H9 (cell line): ENCODE measurements at regions not wholly inside any gene's neighbourhood (a gene's known extent, or its start where the extent isn't known, plus 50 kb on each side); places are given as distances from the start of the nearest gene placed in this dataset.

Experiments used
- DNase-seq: peaks from one replicate; pipeline ENCODE4 v3.0.0-alpha.2; 2017
- H2AFZ ChIP-seq: one replicate; pipeline ENCODE4 v1.6.1; 2013; ENCODE audit warnings: mild to moderate bottlenecking, low read length, control low read depth, moderate library complexity
- H2AK5ac ChIP-seq: 2 replicates; pipeline ENCODE4 v1.6.1; 2013; ENCODE audit warnings: low read length, control low read depth, mixed read lengths; ENCODE audit not compliant: insufficient read length
- H2BK120ac ChIP-seq: one replicate; pipeline ENCODE4 v1.6.1; 2013; ENCODE audit warnings: low read depth, mild to moderate bottlenecking, low read length, control low read depth, inconsistent platforms; ENCODE audit not compliant: poor library complexity, severe bottlenecking
- H2BK12ac ChIP-seq: 2 replicates; pipeline ENCODE4 v1.6.1; 2013; ENCODE audit warnings: low read length, control low read depth, mixed read lengths, low read depth; ENCODE audit not compliant: insufficient read length
- H2BK15ac ChIP-seq: 2 replicates; pipeline ENCODE4 v1.6.1; 2013; ENCODE audit warnings: low read depth, low read length, control low read depth
- H2BK20ac ChIP-seq: one replicate; pipeline ENCODE4 v1.6.1; 2013; ENCODE audit warnings: low read depth, mild to moderate bottlenecking, low read length, control low read depth, inconsistent platforms; ENCODE audit not compliant: poor library complexity, severe bottlenecking
- H2BK5ac ChIP-seq: 2 replicates; pipeline ENCODE4 v1.6.1; 2013; ENCODE audit warnings: low read length, control low read depth, mixed read lengths; ENCODE audit not compliant: insufficient read length
- H3K14ac ChIP-seq: 2 replicates; pipeline ENCODE4 v1.6.1; 2013; ENCODE audit warnings: low read length, control low read depth; ENCODE audit not compliant: insufficient read depth
- H3K18ac ChIP-seq: 2 replicates; pipeline ENCODE4 v1.6.1; 2013; ENCODE audit warnings: low read depth, mild to moderate bottlenecking, mixed read lengths, low read length, control low read depth; ENCODE audit not compliant: insufficient read length
- H3K23ac ChIP-seq: 2 replicates; pipeline ENCODE4 v1.6.1; 2013; ENCODE audit warnings: low read length, control low read depth, mixed read lengths, low read depth; ENCODE audit not compliant: insufficient read length
- H3K23me2 ChIP-seq: 2 replicates; pipeline ENCODE4 v1.6.1; 2013; ENCODE audit warnings: low read depth, mild to moderate bottlenecking, mixed read lengths, low read length, control low read depth; ENCODE audit not compliant: insufficient read length, poor library complexity, severe bottlenecking
- H3K27ac ChIP-seq: 2 replicates; pipeline ENCODE4 v1.5.1; 2013; ENCODE audit warnings: low read length, control low read depth, mixed read lengths, low read depth; ENCODE audit not compliant: insufficient read length
- H3K27me3 ChIP-seq: 2 replicates; pipeline ENCODE4 v1.6.1; 2013; ENCODE audit warnings: low read length, control low read depth, inconsistent platforms; ENCODE audit not compliant: insufficient read depth
- H3K4ac ChIP-seq: 2 replicates; pipeline ENCODE4 v1.6.1; 2013; ENCODE audit warnings: low read depth, mild to moderate bottlenecking, control low read depth, inconsistent platforms, low read length, moderate library complexity
- H3K4me1 ChIP-seq: 2 replicates; pipeline ENCODE4 v1.6.1; 2013; ENCODE audit warnings: low read length, control low read depth, inconsistent platforms; ENCODE audit not compliant: insufficient read depth
- H3K4me2 ChIP-seq: 2 replicates; pipeline ENCODE4 v1.6.1; 2013; ENCODE audit warnings: low read length, control low read depth, mixed read lengths; ENCODE audit not compliant: insufficient read length, insufficient read depth
- H3K56ac ChIP-seq: 2 replicates; pipeline ENCODE4 v1.6.1; 2013; ENCODE audit warnings: low read depth, mild to moderate bottlenecking, mixed read lengths, low read length, control low read depth; ENCODE audit not compliant: insufficient read length
- H3K79me1 ChIP-seq: 2 replicates; pipeline ENCODE4 v1.6.1; 2013; ENCODE audit warnings: low read depth, mild to moderate bottlenecking, moderate library complexity, low read length, control low read depth, inconsistent platforms; ENCODE audit not compliant: insufficient read depth, poor library complexity, severe bottlenecking
- H3K79me2 ChIP-seq: 2 replicates; pipeline ENCODE4 v1.6.1; 2013; ENCODE audit warnings: low read length, control low read depth, inconsistent platforms; ENCODE audit not compliant: insufficient read depth
- H3K9ac ChIP-seq: 2 replicates; pipeline ENCODE4 v1.6.1; 2013; ENCODE audit warnings: low read length, control low read depth, mixed read lengths; ENCODE audit not compliant: insufficient read length; ENCODE audit errors: extremely low read depth
- H3K9me3 ChIP-seq: one replicate; pipeline ENCODE4 v1.6.1; 2013; ENCODE audit warnings: low read depth, low read length, inconsistent platforms; ENCODE audit not compliant: control insufficient read depth
- H3T11ph ChIP-seq: one replicate; pipeline ENCODE4 v1.6.1; 2013; ENCODE audit warnings: mild to moderate bottlenecking, low read length, control low read depth, inconsistent platforms
- H4K20me1 ChIP-seq: one replicate; pipeline ENCODE4 v1.6.1; 2013; ENCODE audit not compliant: control insufficient read depth, insufficient read length, insufficient read depth
- H4K5ac ChIP-seq: 2 replicates; pipeline ENCODE4 v1.6.1; 2013; ENCODE audit warnings: low read depth, mild to moderate bottlenecking, mixed read lengths, low read length, control low read depth; ENCODE audit not compliant: insufficient read length
- H4K8ac ChIP-seq: replicated peaks from 2 replicates; pipeline ENCODE4 v1.6.1; 2013; ENCODE audit warnings: low read length, control low read depth, mixed read lengths, low read depth; ENCODE audit not compliant: insufficient read length
- H4K91ac ChIP-seq: 2 replicates; pipeline ENCODE4 v1.6.1; 2013; ENCODE audit warnings: low read depth, mild to moderate bottlenecking, moderate library complexity, mixed read lengths, low read length, control low read depth; ENCODE audit not compliant: insufficient read length
- H3K27ac Mint-ChIP-seq, 3 experiments: 2 replicates in 2 of 3; 3 replicates in 1 of 3; pipeline ENCODE4 v1.8.0; 2020 to 2021; ENCODE audit warnings: mixed read lengths in 3 of 3, mild to moderate bottlenecking in 1 of 3, moderate library complexity in 1 of 3
- H3K27me3 Mint-ChIP-seq: 2 replicates; pipeline ENCODE4 v1.8.0; 2021; ENCODE audit warnings: low read depth, mild to moderate bottlenecking, moderate library complexity, mixed read lengths
- H3K36me3 Mint-ChIP-seq, 3 experiments: 2 replicates in 2 of 3; 3 replicates in 1 of 3; pipeline ENCODE4 v1.8.0; 2020 to 2021; ENCODE audit warnings: low read depth in 3 of 3, mixed read lengths in 3 of 3; ENCODE audit not compliant: insufficient read depth in 1 of 3
- H3K4me1 Mint-ChIP-seq, 2 experiments: 2 replicates each; pipeline ENCODE4 v1.8.0; 2020; ENCODE audit warnings: mixed read lengths in 2 of 2
- H3K4me3 Mint-ChIP-seq, 2 experiments: 2 replicates in 1 of 2; 3 replicates in 1 of 2; pipeline ENCODE4 v1.8.0; 2020 to 2021; ENCODE audit warnings: mild to moderate bottlenecking in 2 of 2, mixed read lengths in 2 of 2, moderate library complexity in 1 of 2
- H3K9me3 Mint-ChIP-seq, 2 experiments: 2 replicates in 1 of 2; 3 replicates in 1 of 2; pipeline ENCODE4 v1.8.0; 2020; ENCODE audit warnings: mild to moderate bottlenecking in 2 of 2, mixed read lengths in 2 of 2, moderate library complexity in 1 of 2
- WGBS: extraction: QIAGEN DNeasy Blood & Tissue Kit; methylation state at CpG from one replicate; pipeline ENCODE4 v1.1.7; 2013; ENCODE audit warnings: missing lambda C conversion rate, low lambda C conversion rate, mixed read lengths; ENCODE audit not compliant: insufficient read length; ENCODE audit errors: extremely low coverage; 5-methylcytosine and 5-hydroxymethylcytosine counted together
- TF ChIP-seq, protein P1 (sequence below): fragments of 200-600 bp; sonication (generic); conservative IDR thresholded peaks from 3 replicates; pipeline ENCODE4 v1.8.0; 2021; ENCODE audit warnings: antibody characterized with exemption, mild to moderate bottlenecking

DNA sequence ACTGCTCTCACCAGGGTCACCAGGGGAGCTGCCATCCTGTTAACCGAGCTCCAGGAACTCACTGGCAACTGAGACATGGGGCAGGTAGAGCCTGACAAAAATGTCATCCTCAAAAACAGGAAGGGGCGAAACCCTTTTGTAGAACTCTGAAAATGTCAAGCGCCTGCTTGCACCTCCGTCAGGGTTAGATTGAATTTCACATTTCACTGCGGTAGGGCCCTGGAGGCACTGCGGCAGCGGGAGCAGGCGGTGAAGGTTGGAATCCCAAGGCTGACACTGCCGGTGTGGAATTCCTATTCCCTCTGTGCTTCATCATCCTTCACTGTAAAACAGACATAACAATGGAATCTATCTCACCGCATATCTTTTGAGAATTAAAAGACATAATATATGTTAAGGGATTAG lies 142.8 kb upstream of the TMCC3 start:
- H3K27me3 Mint-ChIP-seq: no peaks in the 10 kb centered on the region; the same call in none of the 2 replicates
- no peak overlapping the region for H2BK5ac ChIP-seq
- H3K9me3 ChIP-seq: no peaks in the 10 kb centered on the region
- no peak overlapping the region for H2BK20ac ChIP-seq
- no peak overlapping the region for H2BK120ac ChIP-seq
- no peak overlapping the region for H4K8ac ChIP-seq
- H3K23me2 ChIP-seq: no peaks in the 10 kb centered on the region
- H3K56ac ChIP-seq: no peak overlapping the region
- H3K79me2 ChIP-seq: no peaks in the 10 kb centered on the region
- no peak overlapping the region for H3K14ac ChIP-seq
- no peak overlapping the region for H3K27ac ChIP-seq
- no peak overlapping the region for H3K4me3 Mint-ChIP-seq
- DNase-seq: peak; percentile 47
- H3K9me3 Mint-ChIP-seq: no peaks in the 10 kb centered on the region
- peak overlapping the region in 1 of 3 experiments; percentile 32; a peak in 1 of 7 replicates for H3K27ac Mint-ChIP-seq
- H3K4me2 ChIP-seq: no peak overlapping the region
- no peak overlapping the region for H3K9ac ChIP-seq
- TF ChIP-seq, protein P1, sequence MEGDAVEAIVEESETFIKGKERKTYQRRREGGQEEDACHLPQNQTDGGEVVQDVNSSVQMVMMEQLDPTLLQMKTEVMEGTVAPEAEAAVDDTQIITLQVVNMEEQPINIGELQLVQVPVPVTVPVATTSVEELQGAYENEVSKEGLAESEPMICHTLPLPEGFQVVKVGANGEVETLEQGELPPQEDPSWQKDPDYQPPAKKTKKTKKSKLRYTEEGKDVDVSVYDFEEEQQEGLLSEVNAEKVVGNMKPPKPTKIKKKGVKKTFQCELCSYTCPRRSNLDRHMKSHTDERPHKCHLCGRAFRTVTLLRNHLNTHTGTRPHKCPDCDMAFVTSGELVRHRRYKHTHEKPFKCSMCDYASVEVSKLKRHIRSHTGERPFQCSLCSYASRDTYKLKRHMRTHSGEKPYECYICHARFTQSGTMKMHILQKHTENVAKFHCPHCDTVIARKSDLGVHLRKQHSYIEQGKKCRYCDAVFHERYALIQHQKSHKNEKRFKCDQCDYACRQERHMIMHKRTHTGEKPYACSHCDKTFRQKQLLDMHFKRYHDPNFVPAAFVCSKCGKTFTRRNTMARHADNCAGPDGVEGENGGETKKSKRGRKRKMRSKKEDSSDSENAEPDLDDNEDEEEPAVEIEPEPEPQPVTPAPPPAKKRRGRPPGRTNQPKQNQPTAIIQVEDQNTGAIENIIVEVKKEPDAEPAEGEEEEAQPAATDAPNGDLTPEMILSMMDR: no peak
- peaks cover 8 to 16% of the 10 kb centered on the region in 2 experiments for H3K4me1 Mint-ChIP-seq
- peaks cover 3% of the 10 kb centered on the region; the same call in 1 of the 2 replicates for H3K4me1 ChIP-seq
- no peak overlapping the region for H4K91ac ChIP-seq
- no CpG with 5 or more reads among the region's 10 CpGs for WGBS
- H3K23ac ChIP-seq: no peak overlapping the region
- H4K5ac ChIP-seq: no peak overlapping the region
- no peaks in the 10 kb centered on the region for H3K79me1 ChIP-seq
- H3K18ac ChIP-seq: no peak overlapping the region
- H2BK15ac ChIP-seq: no peak overlapping the region
- no peak overlapping the region for H3T11ph ChIP-seq
- no peaks in the 10 kb centered on the region for H3K27me3 ChIP-seq
- H3K4ac ChIP-seq: no peak overlapping the region
- no peak overlapping the region for H2BK12ac ChIP-seq
- H3K36me3 Mint-ChIP-seq: no peaks in the 10 kb centered on the region
- H4K20me1 ChIP-seq: no peaks in the 10 kb centered on the region
- no peak overlapping the region for H2AFZ ChIP-seq
- H2AK5ac ChIP-seq: no peak overlapping the region
